M059J (cell line): ENCODE measurements at regions not wholly inside any gene's neighbourhood (a gene's known extent, or its start where the extent isn't known, plus 50 kb on each side); places are given as distances from the start of the nearest gene placed in this dataset.
"Not testable (repeated sequence)": the region's sequence is repeated elsewhere in the genome, so short reads cannot be mapped to it uniquely, and the experiment has no call there.

Source experiments
- DNase-seq: peaks from one replicate; pipeline ENCODE4 v3.0.0-alpha.2; 2012; ENCODE audit warnings: low read depth

GRCh38 chr2:125701070-125701469 is 954.9 kb upstream of the GYPC start:
- DNase-seq: no peak

GRCh38 chr2:125707611-125708010 is 948.3 kb upstream of the GYPC start:
- no peak for DNase-seq

DNA sequence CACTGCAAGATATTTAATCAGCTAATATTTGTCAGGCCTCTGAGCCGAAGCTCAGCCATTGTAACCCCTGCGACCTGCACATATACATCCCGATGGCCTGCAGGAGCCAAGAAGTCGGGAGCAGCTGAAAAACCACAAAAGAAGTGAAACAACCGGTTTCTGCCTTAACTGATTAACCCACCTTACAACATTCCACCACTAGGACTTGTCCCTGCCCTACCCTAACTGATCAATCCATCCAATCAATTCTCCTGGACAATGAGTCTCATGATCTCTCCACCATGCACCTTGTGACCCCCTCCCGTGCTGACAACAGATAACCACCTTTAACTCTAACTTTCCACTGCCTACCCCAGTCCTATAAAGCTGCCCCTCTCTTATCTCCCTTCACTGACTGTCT is 945.4 kb upstream of the GYPC start:
- DNase-seq: no peak

- no peak for DNase-seq
Measured at GRCh38 chr2:125711075-125711474, 944.9 kb upstream of the GYPC start.

GRCh38 chr2:125713533-125713932 is 942.4 kb upstream of the GYPC start:
- DNase-seq: no peak

DNA sequence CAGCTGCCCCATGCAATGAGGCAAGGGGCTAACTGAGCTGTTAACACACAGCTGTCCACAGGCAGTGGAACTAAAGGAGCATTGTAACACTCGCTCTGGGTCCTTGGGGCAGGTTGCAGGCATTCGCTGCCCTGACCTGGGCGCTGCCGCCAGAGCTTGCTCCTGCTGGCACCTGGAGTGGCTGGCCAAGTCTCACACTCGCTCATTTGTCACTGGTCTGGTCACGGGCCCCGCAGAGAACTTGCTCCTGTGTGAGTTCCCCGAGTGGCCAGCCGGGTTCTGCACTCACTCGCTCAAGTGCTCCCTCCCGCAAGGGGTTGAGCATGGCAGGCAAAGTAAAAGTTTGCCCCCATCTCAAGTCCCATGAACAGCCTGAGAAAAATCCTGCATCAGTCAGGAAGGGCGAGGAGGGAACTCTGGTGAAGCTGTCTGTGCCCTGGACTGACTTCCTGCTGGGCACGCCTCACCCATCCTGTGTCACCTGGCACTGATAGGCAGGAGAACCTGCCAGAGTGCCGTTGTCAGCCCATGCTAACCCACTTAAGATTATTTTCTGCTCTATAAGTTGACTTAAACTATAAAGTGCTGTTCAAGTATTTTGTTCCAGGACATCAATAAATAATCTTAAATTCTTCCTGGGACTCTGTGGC is 934.8 kb upstream of the GYPC start:
- DNase-seq: no peak

GRCh38 chr2:125730921-125731320 is 925.0 kb upstream of the GYPC start:
- no peak for DNase-seq

DNA sequence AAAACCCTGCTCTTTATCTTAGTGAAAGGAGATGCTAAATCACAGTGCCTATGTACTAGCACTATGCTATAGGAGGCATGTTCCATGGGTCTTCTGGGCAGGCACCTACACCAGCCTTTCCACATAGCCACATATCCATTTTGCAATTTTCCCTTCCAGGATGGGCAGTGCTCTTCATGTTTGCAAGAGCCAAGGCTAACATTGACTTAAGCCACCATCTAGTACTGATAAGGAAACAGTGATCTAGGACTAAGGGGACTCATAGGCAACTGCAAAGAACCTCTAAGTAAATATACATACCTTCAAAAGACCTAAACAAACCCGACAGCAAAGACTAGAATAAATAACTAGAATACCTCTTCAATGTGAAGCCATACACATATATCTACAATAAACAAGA is 919.7 kb upstream of the GYPC start:
- DNase-seq: no peak

GRCh38 chr2:125745514-125745913 is 910.4 kb upstream of the GYPC start:
- peak; percentile 8 for DNase-seq

- no peak for DNase-seq
Measured at GRCh38 chr2:125746321-125747164, 909.4 kb upstream of the GYPC start.

DNA sequence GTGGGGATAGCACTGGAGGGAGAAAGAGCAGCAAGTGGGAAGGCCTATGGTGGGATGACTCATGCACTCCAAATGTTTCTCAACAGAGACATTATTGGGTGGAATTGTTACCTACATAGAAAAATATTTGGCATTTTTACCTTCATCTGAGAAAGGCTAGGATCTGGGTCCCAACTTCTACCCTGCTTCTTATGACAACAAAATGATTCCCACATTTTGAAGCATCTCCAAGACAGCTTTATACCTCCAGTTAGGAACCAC is 908.9 kb upstream of the GYPC start:
- DNase-seq: no peak

GRCh38 chr2:125756431-125756830 is 899.5 kb upstream of the GYPC start:
- no peak for DNase-seq

DNA sequence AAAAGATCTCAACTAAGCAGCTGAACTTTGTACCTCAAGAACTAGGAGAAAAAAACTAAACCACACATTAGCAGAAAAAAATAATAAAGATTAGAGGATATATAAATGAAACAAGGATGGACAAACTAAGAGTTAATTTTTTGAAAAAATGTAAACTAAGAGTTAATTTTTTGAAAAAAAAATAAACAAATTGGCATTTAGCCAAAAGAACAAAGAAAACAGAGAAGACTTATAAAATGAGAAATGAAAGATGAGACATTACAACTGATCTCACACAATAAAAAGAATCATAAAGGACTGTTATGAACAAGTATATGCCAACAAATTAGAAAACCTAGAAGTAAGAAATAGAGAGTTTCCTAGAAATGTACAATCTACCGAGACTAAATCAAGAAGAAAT is 859.2 kb upstream of the GYPC start:
- no peak for DNase-seq

DNA sequence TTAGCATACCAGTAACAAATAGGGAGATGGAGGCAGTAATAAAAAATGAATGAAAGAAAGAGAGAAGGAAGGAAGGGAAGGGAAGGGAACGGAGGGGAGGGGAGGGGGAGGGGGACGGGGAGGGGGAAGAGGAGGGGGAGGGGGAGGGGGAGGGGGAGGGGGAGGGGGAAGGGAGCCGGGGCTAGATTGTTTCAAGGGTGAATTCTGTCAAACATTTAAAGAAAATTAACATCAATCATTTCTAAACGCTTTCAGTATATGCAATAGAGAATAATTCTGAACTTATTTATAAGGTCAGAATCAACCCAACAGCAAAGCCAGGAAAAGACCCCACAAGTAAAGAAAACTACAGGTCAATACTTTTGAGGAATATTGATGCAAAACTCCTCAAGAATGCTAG is 858.8 kb upstream of the GYPC start:
- no peak for DNase-seq

DNA sequence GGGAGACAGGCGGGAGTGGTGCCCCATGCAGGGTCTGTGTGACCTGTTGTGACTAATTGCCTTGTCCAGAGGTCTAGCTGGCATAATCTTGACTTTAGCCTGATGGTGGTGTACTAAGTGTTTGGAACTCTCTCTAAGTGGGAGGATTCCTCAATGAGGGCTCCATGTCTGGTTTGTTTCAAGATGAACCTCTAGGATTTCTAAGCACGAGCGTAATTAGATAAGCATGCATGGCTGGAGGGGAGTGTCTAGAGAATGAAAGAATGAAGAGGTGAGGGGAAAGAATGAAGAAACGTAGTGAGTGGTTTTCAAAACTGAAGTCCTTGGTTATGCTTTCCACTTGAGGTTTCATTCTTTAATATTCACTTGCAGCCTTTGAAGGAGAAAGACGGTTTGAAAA is 833.2 kb upstream of the GYPC start:
- DNase-seq: no peak

DNA sequence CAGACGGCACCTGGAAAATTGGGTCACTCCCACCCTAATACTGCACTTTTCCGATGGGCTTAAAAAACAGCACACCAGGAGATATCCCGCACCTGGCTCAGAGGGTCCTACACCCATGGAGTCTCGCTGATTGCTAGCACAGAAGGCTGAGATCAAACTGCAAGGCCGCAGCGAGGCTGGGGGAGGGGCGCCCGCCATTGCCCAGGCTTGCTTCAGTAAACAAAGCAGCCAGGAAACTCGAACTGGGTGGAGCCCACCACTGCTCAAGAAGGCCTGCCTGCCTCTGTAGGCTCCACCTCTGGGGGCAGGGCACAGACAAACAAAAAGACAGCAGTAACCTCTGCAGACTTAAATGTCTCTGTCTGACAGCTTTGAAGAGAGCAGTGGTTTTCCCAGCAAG is 830.2 kb upstream of the GYPC start:
- DNase-seq: not testable (repeated sequence)

- no peak for DNase-seq
Measured at GRCh38 chr2:125837128-125837527, 818.8 kb upstream of the GYPC start.

DNA sequence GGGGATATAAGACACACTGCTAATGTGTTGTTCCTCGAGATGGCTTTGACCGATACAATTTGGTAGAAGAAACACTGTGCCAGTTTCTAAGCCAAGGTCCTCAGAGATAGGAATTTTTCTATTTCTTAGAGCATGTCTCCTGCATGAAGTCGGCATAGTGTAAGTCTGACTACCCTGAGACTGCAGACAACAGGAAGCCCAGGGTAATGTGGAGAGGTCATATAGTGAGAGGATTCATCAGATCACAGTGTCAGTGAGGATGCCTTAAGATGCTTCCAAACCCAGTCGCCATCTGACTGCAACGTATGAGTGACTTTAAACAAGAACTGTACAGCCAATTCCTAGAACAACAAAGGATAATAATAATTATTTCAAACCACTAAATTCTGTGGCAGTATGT is 818.3 kb upstream of the GYPC start:
- no peak for DNase-seq

GRCh38 chr2:125839945-125840344 is 816.0 kb upstream of the GYPC start:
- DNase-seq: no peak

- no peak for DNase-seq
Measured at GRCh38 chr2:125842041-125842440, 813.9 kb upstream of the GYPC start.

- DNase-seq: no peak
Measured at GRCh38 chr2:125850541-125850940, 805.4 kb upstream of the GYPC start.

DNA sequence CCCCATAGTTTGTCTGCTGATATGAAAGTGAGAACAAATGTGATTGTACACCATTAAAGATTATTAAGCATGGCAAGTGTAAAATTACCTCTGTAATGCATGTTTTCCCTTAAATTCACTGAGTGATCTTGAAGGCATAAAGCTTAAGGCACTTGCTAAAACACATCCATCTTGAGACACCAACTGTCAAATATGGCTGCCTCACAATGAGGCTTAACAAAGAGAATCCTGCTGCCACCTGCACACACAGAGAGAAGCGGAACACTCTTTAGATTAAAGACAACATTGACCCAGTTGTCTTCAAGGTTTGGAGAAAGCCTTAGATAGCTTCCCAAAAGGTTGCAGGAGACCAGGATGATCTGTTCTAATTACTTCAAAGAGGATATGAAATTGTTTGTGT is 803.6 kb upstream of the GYPC start:
- no peak for DNase-seq

- no peak for DNase-seq
Measured at GRCh38 chr2:125853626-125854025, 802.3 kb upstream of the GYPC start.

DNA sequence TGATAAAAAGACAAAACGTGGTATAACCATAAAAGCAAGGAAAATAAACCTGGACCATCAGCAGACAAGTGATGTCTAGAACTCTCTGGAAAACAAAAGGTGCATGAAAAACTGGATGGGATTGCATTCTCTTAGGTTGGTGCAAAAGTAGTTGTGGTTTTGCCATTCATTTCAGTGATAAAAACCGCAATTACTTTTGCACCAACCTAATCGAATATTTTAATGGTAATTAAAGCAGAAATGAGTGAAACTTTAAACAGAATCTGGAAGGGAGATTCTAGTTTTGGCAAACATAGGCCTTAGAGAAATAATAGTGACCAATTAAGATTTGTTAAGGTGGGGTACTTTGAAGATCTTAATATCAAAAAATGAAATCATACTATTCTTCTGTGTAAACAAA is 800.8 kb upstream of the GYPC start:
- DNase-seq: no peak
